ENCODE measurements at regions not wholly inside any gene's neighbourhood (a gene's known extent, or its start where the extent isn't known, plus 50 kb on each side); places are given as distances from the start of the nearest gene placed in this dataset.

DNA sequence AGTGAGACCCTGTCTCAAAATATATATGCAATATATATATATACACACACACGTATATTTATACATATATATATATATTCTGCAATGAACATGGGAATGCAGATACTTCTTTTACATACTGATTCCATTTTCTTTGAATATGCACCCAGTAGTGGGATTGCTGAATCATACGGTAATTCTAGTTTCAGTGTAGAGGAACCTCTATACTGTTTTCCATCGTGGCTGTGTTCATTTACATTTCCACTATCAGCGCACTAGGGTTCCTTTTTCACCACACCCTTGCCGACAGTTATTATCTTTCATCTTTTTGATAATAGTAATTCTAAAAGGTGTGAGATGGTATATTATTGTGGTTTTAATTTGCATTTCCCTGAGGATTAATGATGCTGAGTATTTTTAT lies 52.3 kb upstream of the SLC39A10 start:
- dilution Hi-C loops (cut with MboI; ENCODE audit: extremely low pct_ligation_motif_present, low sequenced_read_pairs) (no loop called here), intact Hi-C loops (cut with micrococcal nuclease) (no loop called here)
- Histone ChIP-seq H3K27ac (ENCODE audit: insufficient read depth, low read depth, low read length) (no peak overlapping the region), H2AFZ (ENCODE audit: low read depth, low read length) (no peak overlapping the region), H3K9me1 (replicated peaks; ENCODE audit: control insufficient read depth, extremely low read depth, insufficient read depth, low read length) (no peaks in the 10 kb centered on the region), H3K9me3 (replicated peaks; ENCODE audit: control insufficient read depth, insufficient read depth, low read length) (no peaks in the 10 kb centered on the region), H3K4me3 (replicated peaks in 1 of 3; ENCODE audit: insufficient read depth in 1 of 3, low read depth in 1 of 3, low read length in 3 of 3) (no peak overlapping the region), H3K27me3 (ENCODE audit: control insufficient read depth in 2 of 2, insufficient read depth in 2 of 2, low read length in 2 of 2) (no peaks in the 10 kb centered on the region), H3K4me2 (ENCODE audit: insufficient read depth, low read length) (no peak overlapping the region), H3K36me3 (ENCODE audit: control insufficient read depth in 2 of 2, extremely low read depth in 1 of 2, insufficient read depth in 2 of 2, low read length in 2 of 2) (no peaks in the 10 kb centered on the region), H3K79me2 (ENCODE audit: control insufficient read depth, insufficient read depth, low read length) (no peaks in the 10 kb centered on the region), H4K20me1 (replicated peaks; ENCODE audit: control insufficient read depth, extremely low read depth, insufficient read depth, low read length) (no peaks in the 10 kb centered on the region), H3K9ac (replicated peaks; ENCODE audit: extremely low read depth, insufficient read depth, low read length) (no peak overlapping the region), H3K4me1 (ENCODE audit: control insufficient read depth, extremely low read depth, insufficient read depth, low read length) (no peaks in the 10 kb centered on the region)
- no peak for FAIRE-seq
- ChIA-PET CTCF (no interaction called here), POLR2A (no interaction called here)
- BruUV-seq (replicated peaks): no TSS peak
- no peak for DNase-seq (ENCODE audit: low read depth, low spot score)
- TF ChIP-seq, protein P1, sequence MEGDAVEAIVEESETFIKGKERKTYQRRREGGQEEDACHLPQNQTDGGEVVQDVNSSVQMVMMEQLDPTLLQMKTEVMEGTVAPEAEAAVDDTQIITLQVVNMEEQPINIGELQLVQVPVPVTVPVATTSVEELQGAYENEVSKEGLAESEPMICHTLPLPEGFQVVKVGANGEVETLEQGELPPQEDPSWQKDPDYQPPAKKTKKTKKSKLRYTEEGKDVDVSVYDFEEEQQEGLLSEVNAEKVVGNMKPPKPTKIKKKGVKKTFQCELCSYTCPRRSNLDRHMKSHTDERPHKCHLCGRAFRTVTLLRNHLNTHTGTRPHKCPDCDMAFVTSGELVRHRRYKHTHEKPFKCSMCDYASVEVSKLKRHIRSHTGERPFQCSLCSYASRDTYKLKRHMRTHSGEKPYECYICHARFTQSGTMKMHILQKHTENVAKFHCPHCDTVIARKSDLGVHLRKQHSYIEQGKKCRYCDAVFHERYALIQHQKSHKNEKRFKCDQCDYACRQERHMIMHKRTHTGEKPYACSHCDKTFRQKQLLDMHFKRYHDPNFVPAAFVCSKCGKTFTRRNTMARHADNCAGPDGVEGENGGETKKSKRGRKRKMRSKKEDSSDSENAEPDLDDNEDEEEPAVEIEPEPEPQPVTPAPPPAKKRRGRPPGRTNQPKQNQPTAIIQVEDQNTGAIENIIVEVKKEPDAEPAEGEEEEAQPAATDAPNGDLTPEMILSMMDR (IDR thresholded peaks at IDR 0.05; ENCODE audit: extremely low read depth in 1 of 2, insufficient read depth in 1 of 2, low read depth in 1 of 2, low read length in 2 of 2): no peak
- no peak for TF ChIP-seq GATA2 (IDR thresholded peaks at IDR 0.05; ENCODE audit: insufficient read depth, insufficient read length, low read depth, low read length)
- TF ChIP-seq EZH2 (IDR thresholded peaks at IDR 0.05; ENCODE audit: borderline replicate concordance, low read depth, low read length, severe bottlenecking): no peak
- TF ChIP-seq POLR2AphosphoS5 (IDR thresholded peaks at IDR 0.05; ENCODE audit: insufficient read depth, low read depth, low read length): no peak
- TF ChIP-seq JUN (IDR thresholded peaks at IDR 0.05; ENCODE audit: borderline replicate concordance, insufficient read depth, insufficient read length, low read depth): no peak
- TF ChIP-seq, protein P2, sequence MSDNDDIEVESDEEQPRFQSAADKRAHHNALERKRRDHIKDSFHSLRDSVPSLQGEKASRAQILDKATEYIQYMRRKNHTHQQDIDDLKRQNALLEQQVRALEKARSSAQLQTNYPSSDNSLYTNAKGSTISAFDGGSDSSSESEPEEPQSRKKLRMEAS (IDR thresholded peaks at IDR 0.05; ENCODE audit: insufficient read depth, insufficient read length): no peak
- TF ChIP-seq POLR2A (IDR thresholded peaks at IDR 0.05; ENCODE audit: low read depth, low read length): no peak
- TF ChIP-seq FOS (IDR thresholded peaks at IDR 0.05; ENCODE audit: borderline replicate concordance, insufficient read depth, low read length): no peak
- TF ChIP-seq MYC (IDR thresholded peaks at IDR 0.05; ENCODE audit: low read depth, low read length): no peak

Measured in endothelial cell of umbilical vein (primary cell).